Body of pancreas (tissue), 4 donors: ENCODE measurements at regions not wholly inside any gene's neighbourhood (a gene's known extent, or its start where the extent isn't known, plus 50 kb on each side); places are given as distances from the start of the nearest gene placed in this dataset.

ENCODE experiments used
- CTCF ChIP-seq, 7 experiments: fragments of 450-650 bp in 4 of 7; fragments of 200-600 bp in 3 of 7; sonication (generic) in 3 of 7; IDR thresholded peaks; one replicate each; pipeline ENCODE4 v1.5.1; 2016 to 2019; ENCODE audit warnings: antibody characterized with exemption in 7 of 7
- POLR2A ChIP-seq, 3 donors: fragments of 450-650 bp; IDR thresholded peaks; one replicate each; pipeline ENCODE4 v1.6.1; 2016; ENCODE audit warnings: antibody characterized with exemption in 3 of 3, mild to moderate bottlenecking in 2 of 3

- no peak for TF ChIP-seq CTCF (IDR thresholded peaks at IDR 0.05)
- TF ChIP-seq POLR2A (IDR thresholded peaks at IDR 0.05), result no peak
Measured at GRCh38 chr17:83181991-83182619, 102.7 kb downstream of the METRNL start.
